Astrocyte (in vitro differentiated cells and primary cell): ENCODE measurements at regions not wholly inside any gene's neighbourhood (a gene's known extent, or its start where the extent isn't known, plus 50 kb on each side); places are given as distances from the start of the nearest gene placed in this dataset.

Source experiments
- DNase-seq: peaks from one replicate; pipeline ENCODE4 v3.0.0-alpha.2; 2010; ENCODE audit warnings: low read depth
- FAIRE-seq: peaks from 2 replicates; lab custom pipeline; 2011; peaks lifted over from hg19 to GRCh38; lab: Jason Lieb, UNC
- H2AFZ ChIP-seq: 2 replicates; pipeline ENCODE4 v1.6.0; 2012; ENCODE audit warnings: low read depth, low read length, inconsistent platforms
- H3K27ac ChIP-seq: 2 replicates; pipeline ENCODE4 v1.5.1; 2011; ENCODE audit warnings: low read depth, low read length, inconsistent platforms
- H3K27me3 ChIP-seq: 2 replicates; pipeline ENCODE4 v1.6.0; 2011; ENCODE audit warnings: low read length, inconsistent platforms; ENCODE audit not compliant: insufficient read depth
- H3K36me3 ChIP-seq: 2 replicates; pipeline ENCODE4 v1.5.1; 2011; ENCODE audit warnings: low read length, inconsistent platforms; ENCODE audit not compliant: insufficient read depth
- H3K4me1 ChIP-seq: 2 replicates; pipeline ENCODE4 v1.5.1; 2011; ENCODE audit warnings: low read length, inconsistent platforms; ENCODE audit not compliant: insufficient read depth
- H3K4me2 ChIP-seq: 2 replicates; pipeline ENCODE4 v1.6.0; 2012; ENCODE audit warnings: low read length, inconsistent platforms
- H3K4me3 ChIP-seq: 2 replicates; pipeline ENCODE4 v1.5.1; 2011; ENCODE audit warnings: low read depth, mild to moderate bottlenecking, low read length, inconsistent platforms; ENCODE audit not compliant: insufficient read depth
- H3K79me2 ChIP-seq: 2 replicates; pipeline ENCODE4 v1.6.0; 2012; ENCODE audit warnings: mild to moderate bottlenecking, low read length, inconsistent platforms; ENCODE audit not compliant: insufficient read depth
- H3K9ac ChIP-seq: 2 replicates; pipeline ENCODE4 v1.6.0; 2012; ENCODE audit warnings: mild to moderate bottlenecking, low read length, inconsistent platforms
- H3K9me3 ChIP-seq: 2 replicates; pipeline ENCODE4 v1.5.1; 2012; ENCODE audit warnings: low read depth, mild to moderate bottlenecking, low read length, inconsistent platforms; ENCODE audit not compliant: insufficient read depth
- H4K20me1 ChIP-seq: 2 replicates; pipeline ENCODE4 v1.6.0; 2012; ENCODE audit warnings: low read length, inconsistent platforms; ENCODE audit not compliant: insufficient read depth
- H3K27ac Mint-ChIP-seq: one replicate; pipeline ENCODE4 v1.8.0; 2021; ENCODE audit warnings: mild to moderate bottlenecking, mixed read lengths; ENCODE audit not compliant: unreplicated experiment
- H3K27me3 Mint-ChIP-seq: one replicate; pipeline ENCODE4 v1.8.0; 2021; ENCODE audit warnings: low read depth, mixed read lengths; ENCODE audit not compliant: unreplicated experiment
- H3K36me3 Mint-ChIP-seq: one replicate; pipeline ENCODE4 v1.8.0; 2021; ENCODE audit warnings: low read depth, mixed read lengths; ENCODE audit not compliant: unreplicated experiment
- H3K4me1 Mint-ChIP-seq: one replicate; pipeline ENCODE4 v1.8.0; 2021; ENCODE audit warnings: low read depth, mixed read lengths; ENCODE audit not compliant: unreplicated experiment
- H3K4me3 Mint-ChIP-seq: one replicate; pipeline ENCODE4 v1.8.0; 2021; ENCODE audit warnings: mild to moderate bottlenecking, moderate library complexity, mixed read lengths; ENCODE audit not compliant: unreplicated experiment
- H3K9me3 Mint-ChIP-seq: one replicate; pipeline ENCODE4 v1.8.0; 2021; ENCODE audit warnings: mild to moderate bottlenecking, mixed read lengths; ENCODE audit not compliant: unreplicated experiment
- CTCF ChIP-seq: IDR thresholded peaks from 2 replicates; pipeline ENCODE4 v1.5.1; 2011; ENCODE audit warnings: low read depth, mild to moderate bottlenecking, inconsistent platforms, low read length, moderate library complexity; ENCODE audit not compliant: insufficient read depth
- EZH2 ChIP-seq: IDR thresholded peaks from 2 replicates; pipeline ENCODE4 v1.6.1; 2012; ENCODE audit warnings: mild to moderate bottlenecking, low read length, inconsistent platforms; ENCODE audit not compliant: insufficient read depth

DNA sequence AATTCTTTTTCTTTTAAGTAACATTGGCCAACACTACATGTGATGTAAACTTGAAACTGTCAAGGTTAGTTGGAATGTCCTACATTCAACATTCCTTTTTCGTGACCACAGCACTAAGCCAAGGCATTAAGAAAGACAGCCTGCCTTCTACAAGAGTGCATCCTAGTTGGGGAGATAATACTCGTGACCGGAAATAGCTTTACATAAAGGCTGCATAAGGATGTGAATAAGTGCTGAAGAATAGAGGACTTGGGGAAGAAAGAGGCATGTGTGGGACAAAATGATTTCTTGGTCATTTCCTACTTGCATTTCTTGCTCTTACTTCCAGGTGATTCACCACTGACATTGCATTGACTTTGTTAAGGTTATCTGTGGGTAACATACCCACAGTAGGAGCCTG is 282.0 kb downstream of the DMRT2 start:
- H3K4me1 Mint-ChIP-seq = peaks cover 7% of the 10 kb centered on the region
- H3K9me3 Mint-ChIP-seq = no peaks in the 10 kb centered on the region
- H3K27me3 Mint-ChIP-seq = peaks cover 13% of the 10 kb centered on the region
- TF ChIP-seq EZH2 = no peak
- no peak for TF ChIP-seq CTCF
- H3K36me3 Mint-ChIP-seq = no peaks in the 10 kb centered on the region
- Histone ChIP-seq H3K9me3 (peaks cover 3% of the 10 kb centered on the region), H3K9ac (no peak overlapping the region), H3K4me2 (no peak overlapping the region), H3K36me3 (no peaks in the 10 kb centered on the region), H4K20me1 (no peaks in the 10 kb centered on the region), H3K4me1 (no peaks in the 10 kb centered on the region), H2AFZ (no peak overlapping the region), H3K79me2 (no peaks in the 10 kb centered on the region), H3K4me3 (no peak overlapping the region), H3K27me3 (no peaks in the 10 kb centered on the region), H3K27ac (no peak overlapping the region)
- H3K27ac Mint-ChIP-seq = no peak overlapping the region
- H3K4me3 Mint-ChIP-seq = no peak overlapping the region
- DNase-seq (no peak), FAIRE-seq (no peak)

- H3K27me3 ChIP-seq = no peaks in the 10 kb centered on the region
- no peak overlapping the region for H3K27ac ChIP-seq
- FAIRE-seq (no peak), DNase-seq (no peak)
- H3K4me3 ChIP-seq = no peak overlapping the region
- H4K20me1 ChIP-seq = no peaks in the 10 kb centered on the region
- H3K4me1 Mint-ChIP-seq = peaks cover 8% of the 10 kb centered on the region
- H3K27me3 Mint-ChIP-seq = peaks cover 13% of the 10 kb centered on the region
- TF ChIP-seq CTCF (no peak), EZH2 (no peak)
- no peaks in the 10 kb centered on the region for H3K4me1 ChIP-seq
- no peaks in the 10 kb centered on the region for H3K9me3 ChIP-seq
- H3K36me3 ChIP-seq = no peaks in the 10 kb centered on the region
- no peaks in the 10 kb centered on the region for H3K36me3 Mint-ChIP-seq
- H3K9me3 Mint-ChIP-seq = no peaks in the 10 kb centered on the region
- no peak overlapping the region for H3K9ac ChIP-seq
- no peak overlapping the region for H3K27ac Mint-ChIP-seq
- H2AFZ ChIP-seq = no peak overlapping the region
- H3K4me3 Mint-ChIP-seq = no peak overlapping the region
- H3K79me2 ChIP-seq = no peaks in the 10 kb centered on the region
- no peak overlapping the region for H3K4me2 ChIP-seq
Measured at GRCh38 chr9:1335174-1335573, 285.0 kb downstream of the DMRT2 start.

DNA sequence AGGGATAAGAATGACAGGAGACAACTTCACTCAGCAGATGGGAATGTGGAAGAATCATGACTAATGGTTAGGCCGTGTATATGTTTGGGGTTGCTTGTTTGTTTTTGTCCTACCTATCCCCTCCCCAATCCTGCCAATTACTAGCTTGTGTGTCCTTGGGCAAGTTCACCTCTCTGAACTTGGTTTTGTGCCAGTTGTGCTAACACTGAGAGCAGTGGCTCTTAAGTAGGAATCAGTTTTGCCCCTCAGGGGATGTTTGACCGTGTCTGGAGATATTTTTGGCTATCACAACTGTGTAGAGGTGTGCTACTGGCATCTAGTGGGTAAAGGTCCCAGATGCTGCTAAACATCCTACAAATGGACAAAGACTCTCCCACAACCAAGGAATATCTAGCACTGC is 287.0 kb downstream of the DMRT2 start:
- Histone ChIP-seq H3K4me1 (no peaks in the 10 kb centered on the region), H3K9ac (no peak overlapping the region), H3K27ac (no peak overlapping the region), H3K4me3 (no peak overlapping the region), H3K79me2 (no peaks in the 10 kb centered on the region), H4K20me1 (no peaks in the 10 kb centered on the region), H2AFZ (no peak overlapping the region), H3K9me3 (no peaks in the 10 kb centered on the region), H3K4me2 (no peak overlapping the region), H3K27me3 (no peaks in the 10 kb centered on the region), H3K36me3 (no peaks in the 10 kb centered on the region)
- Mint-ChIP-seq H3K27me3 (peaks cover 13% of the 10 kb centered on the region), H3K27ac (no peak overlapping the region), H3K4me1 (peaks cover 7% of the 10 kb centered on the region), H3K4me3 (no peak overlapping the region), H3K36me3 (no peaks in the 10 kb centered on the region), H3K9me3 (no peaks in the 10 kb centered on the region)
- TF ChIP-seq CTCF (no peak), EZH2 (no peak)
- DNase-seq (no peak), FAIRE-seq (no peak)
